DND-41 (cell line): ENCODE measurements at regions not wholly inside any gene's neighbourhood (a gene's known extent, or its start where the extent isn't known, plus 50 kb on each side); places are given as distances from the start of the nearest gene placed in this dataset.

Source experiments
- ATAC-seq: fragments of 200-7000 bp; cut with Tn5 transposase; 3 replicates; pipeline ENCODE4 v1.9.1; 2021; ENCODE audit warnings: low read depth; ENCODE audit not compliant: insufficient read depth
- DNase-seq: peaks from one replicate; pipeline ENCODE4 v3.0.0-alpha.2; 2020
- H2AFZ ChIP-seq: 2 replicates; pipeline ENCODE4 v1.6.0; 2012; ENCODE audit warnings: low read depth, low read length
- H3K27ac ChIP-seq: 2 replicates; pipeline ENCODE4 v1.5.1; 2012; ENCODE audit warnings: low read length, inconsistent platforms
- H3K27me3 ChIP-seq: fragments of 200-600 bp; sonication (generic); 2 replicates; pipeline ENCODE4 v1.6.0; 2012; ENCODE audit warnings: low read length, mild to moderate bottlenecking, inconsistent platforms; ENCODE audit not compliant: insufficient read depth, poor library complexity
- H3K36me3 ChIP-seq: 2 replicates; pipeline ENCODE4 v1.5.1; 2012; ENCODE audit warnings: low read length, inconsistent platforms; ENCODE audit not compliant: insufficient read depth
- H3K4me1 ChIP-seq: 2 replicates; pipeline ENCODE4 v1.5.1; 2012; ENCODE audit warnings: mild to moderate bottlenecking, low read length; ENCODE audit not compliant: insufficient read depth
- H3K4me2 ChIP-seq: 2 replicates; pipeline ENCODE4 v1.6.0; 2012; ENCODE audit warnings: mild to moderate bottlenecking, moderate library complexity, low read length, inconsistent platforms; ENCODE audit not compliant: insufficient read depth
- H3K4me3 ChIP-seq, 2 experiments: fragments of 200-600 bp in 1 of 2; shearing (Covaris generic) in 1 of 2; 2 replicates each; pipeline ENCODE4 v1.5.1; 2012 to 2016; ENCODE audit warnings: inconsistent platforms in 2 of 2, low read length in 2 of 2, mild to moderate bottlenecking in 2 of 2, low read depth in 1 of 2, moderate library complexity in 1 of 2
- H3K79me2 ChIP-seq: 2 replicates; pipeline ENCODE4 v1.6.0; 2012; ENCODE audit warnings: low read length, inconsistent platforms; ENCODE audit not compliant: insufficient read depth
- H3K9ac ChIP-seq: 2 replicates; pipeline ENCODE4 v1.6.0; 2012; ENCODE audit warnings: low read depth, mild to moderate bottlenecking, inconsistent platforms, low read length, moderate library complexity
- H3K9me3 ChIP-seq: 2 replicates; pipeline ENCODE4 v1.5.1; 2012; ENCODE audit warnings: low read length, moderate library complexity, mild to moderate bottlenecking, inconsistent platforms; ENCODE audit not compliant: insufficient read depth, severe bottlenecking
- H4K20me1 ChIP-seq: 2 replicates; pipeline ENCODE4 v1.6.0; 2012; ENCODE audit warnings: low read length; ENCODE audit not compliant: insufficient read depth
- EZH2 ChIP-seq: IDR thresholded peaks from 3 replicates; pipeline ENCODE4 v1.6.1; 2012; ENCODE audit warnings: borderline replicate concordance, low read depth, mild to moderate bottlenecking, moderate library complexity, low read length, inconsistent platforms; ENCODE audit not compliant: severe bottlenecking
- TF ChIP-seq, protein P1 (sequence below): IDR thresholded peaks from 2 replicates; pipeline ENCODE4 v1.5.1; 2012; ENCODE audit warnings: borderline replicate concordance, low read length, moderate library complexity, mild to moderate bottlenecking; ENCODE audit not compliant: poor library complexity, severe bottlenecking; ENCODE audit errors: extremely low read depth

DNA sequence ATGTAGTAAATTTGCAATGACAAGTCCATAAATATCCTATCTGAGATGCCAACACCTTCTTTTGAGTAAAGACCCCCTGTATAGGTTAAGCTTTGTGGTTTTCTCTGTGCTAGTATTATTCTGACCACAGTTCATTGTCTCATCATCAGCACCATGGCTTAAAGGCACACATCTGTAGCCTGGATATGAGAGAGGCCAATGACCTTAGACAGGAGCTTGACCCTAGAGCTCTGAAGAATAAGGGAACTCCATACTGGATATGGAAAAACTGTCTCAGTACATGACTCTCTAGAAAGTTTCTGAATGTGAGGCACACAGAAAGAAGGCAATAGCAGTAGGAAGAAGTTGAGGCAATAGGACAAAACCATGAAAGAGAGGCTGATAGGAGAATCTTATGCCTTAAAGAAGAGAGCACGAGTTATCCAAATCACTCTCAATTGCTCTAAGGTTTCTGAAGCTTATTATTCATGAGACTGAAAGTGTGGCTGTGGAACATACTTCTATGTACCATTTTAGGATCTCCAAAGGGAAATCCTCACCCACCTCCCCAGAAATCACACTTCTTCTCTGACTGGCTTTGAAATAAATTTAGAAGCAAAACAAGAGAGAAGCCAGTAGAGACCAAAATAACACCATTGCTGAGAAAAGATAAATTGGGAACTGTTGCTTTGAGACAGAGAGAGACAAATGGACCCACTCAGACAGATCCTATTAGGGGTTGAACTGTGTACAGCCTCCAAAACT, 150.2 kb downstream of the ABCA8 start:
- Histone ChIP-seq H3K79me2 (no peaks in the 10 kb centered on the region), H2AFZ (no peak overlapping the region), H4K20me1 (no peaks in the 10 kb centered on the region), H3K27ac (no peak overlapping the region), H3K9ac (no peak overlapping the region), H3K4me3 (no peak overlapping the region), H3K36me3 (no peaks in the 10 kb centered on the region), H3K4me2 (no peak overlapping the region), H3K27me3 (no peaks in the 10 kb centered on the region), H3K4me1 (no peaks in the 10 kb centered on the region), H3K9me3 (no peaks in the 10 kb centered on the region)
- ATAC-seq (no peak), DNase-seq (no peak)
- TF ChIP-seq, protein P1, sequence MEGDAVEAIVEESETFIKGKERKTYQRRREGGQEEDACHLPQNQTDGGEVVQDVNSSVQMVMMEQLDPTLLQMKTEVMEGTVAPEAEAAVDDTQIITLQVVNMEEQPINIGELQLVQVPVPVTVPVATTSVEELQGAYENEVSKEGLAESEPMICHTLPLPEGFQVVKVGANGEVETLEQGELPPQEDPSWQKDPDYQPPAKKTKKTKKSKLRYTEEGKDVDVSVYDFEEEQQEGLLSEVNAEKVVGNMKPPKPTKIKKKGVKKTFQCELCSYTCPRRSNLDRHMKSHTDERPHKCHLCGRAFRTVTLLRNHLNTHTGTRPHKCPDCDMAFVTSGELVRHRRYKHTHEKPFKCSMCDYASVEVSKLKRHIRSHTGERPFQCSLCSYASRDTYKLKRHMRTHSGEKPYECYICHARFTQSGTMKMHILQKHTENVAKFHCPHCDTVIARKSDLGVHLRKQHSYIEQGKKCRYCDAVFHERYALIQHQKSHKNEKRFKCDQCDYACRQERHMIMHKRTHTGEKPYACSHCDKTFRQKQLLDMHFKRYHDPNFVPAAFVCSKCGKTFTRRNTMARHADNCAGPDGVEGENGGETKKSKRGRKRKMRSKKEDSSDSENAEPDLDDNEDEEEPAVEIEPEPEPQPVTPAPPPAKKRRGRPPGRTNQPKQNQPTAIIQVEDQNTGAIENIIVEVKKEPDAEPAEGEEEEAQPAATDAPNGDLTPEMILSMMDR, result no peak
- no peak for TF ChIP-seq EZH2

DNA sequence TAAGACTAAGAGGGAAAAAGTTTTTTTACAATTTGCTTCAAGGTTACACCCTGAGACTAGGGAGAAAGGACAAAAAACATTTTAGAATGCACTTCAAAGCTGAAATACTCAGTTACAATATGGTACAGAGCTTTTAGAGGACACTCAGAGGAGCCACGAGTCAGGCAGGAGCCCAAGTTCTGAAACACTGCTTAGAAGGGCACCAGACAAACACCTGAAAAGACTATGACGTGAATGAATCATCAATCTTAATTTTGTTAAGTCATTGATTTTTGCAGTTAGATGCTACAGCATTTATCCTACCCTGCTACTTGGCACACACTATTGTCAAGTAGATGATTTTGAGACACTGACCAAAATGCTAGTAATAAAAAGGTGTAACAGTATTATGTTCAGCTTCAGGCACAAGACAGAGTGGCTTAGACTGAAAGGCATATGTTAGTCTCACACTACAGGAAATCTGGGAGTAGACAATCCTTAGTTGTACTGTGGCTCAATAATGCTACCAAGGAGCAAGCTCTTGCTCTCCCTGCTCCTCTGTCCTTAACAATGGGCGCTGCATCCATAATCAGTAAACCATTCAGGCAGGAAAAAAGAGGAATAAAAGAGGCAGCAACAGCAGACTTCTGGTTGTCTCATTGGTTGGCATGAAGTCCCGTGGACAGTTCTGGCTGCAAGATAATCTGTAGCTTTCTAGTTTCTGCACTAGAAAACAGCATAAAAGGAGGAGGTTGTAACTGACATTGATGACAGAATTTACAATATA, 151.8 kb downstream of the ABCA8 start:
- H3K4me3 ChIP-seq, result no peak overlapping the region
- DNase-seq (no peak), ATAC-seq (no peak)
- H3K27me3 ChIP-seq, result no peaks in the 10 kb centered on the region
- H3K9ac ChIP-seq, result no peak overlapping the region
- no peaks in the 10 kb centered on the region for H3K9me3 ChIP-seq
- H2AFZ ChIP-seq, result no peak overlapping the region
- no peaks in the 10 kb centered on the region for H4K20me1 ChIP-seq
- no peaks in the 10 kb centered on the region for H3K4me1 ChIP-seq
- no peaks in the 10 kb centered on the region for H3K36me3 ChIP-seq
- H3K79me2 ChIP-seq, result no peaks in the 10 kb centered on the region
- TF ChIP-seq, protein P1, result no peak
- TF ChIP-seq EZH2, result no peak
- H3K27ac ChIP-seq, result no peak overlapping the region
- H3K4me2 ChIP-seq, result no peak overlapping the region

DNA sequence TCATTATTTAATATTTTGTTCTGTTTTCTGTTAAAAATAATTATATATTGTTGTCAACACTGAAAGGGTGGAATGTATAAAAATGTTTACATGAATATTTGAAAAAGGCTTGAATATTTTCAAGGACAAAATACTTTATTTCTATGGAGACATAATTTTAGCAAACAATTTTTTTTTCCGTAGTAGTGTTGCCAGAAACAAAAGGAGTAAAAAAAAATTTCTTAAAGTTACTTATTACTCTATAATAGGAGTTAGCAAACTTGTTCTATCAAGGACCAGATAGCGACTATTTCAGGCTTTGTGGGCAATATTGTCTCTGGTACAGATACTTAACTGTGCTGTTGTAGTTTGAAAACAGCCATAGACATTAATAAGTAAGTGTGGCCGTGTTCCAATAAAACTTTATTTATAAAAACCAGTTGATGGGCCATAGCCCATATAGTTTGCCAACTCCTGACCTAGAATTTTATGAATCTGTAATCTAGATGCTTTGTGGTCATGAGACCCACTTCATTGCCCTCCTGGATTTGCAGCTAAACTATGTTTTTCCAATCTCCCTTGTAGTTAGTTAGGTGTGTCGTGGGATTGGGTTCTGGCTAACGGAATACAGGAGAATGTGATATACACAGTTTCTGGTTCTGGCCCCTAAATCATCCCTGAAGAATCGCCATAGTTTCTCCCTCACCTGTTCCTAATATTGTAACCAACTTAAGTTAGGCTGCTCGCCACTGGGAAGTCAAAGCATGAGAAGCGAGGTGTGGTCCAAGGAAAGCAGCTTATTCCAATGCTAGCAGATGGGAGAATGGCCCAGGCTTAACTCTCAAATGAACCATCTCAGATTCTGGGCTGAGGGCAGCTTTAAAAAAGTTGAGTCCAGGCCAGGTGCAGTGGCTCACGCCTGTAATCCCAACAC, 153.6 kb downstream of the ABCA8 start:
- Histone ChIP-seq H3K4me3 (no peak overlapping the region), H3K4me1 (no peaks in the 10 kb centered on the region), H3K27me3 (no peaks in the 10 kb centered on the region), H3K27ac (no peak overlapping the region), H3K36me3 (no peaks in the 10 kb centered on the region), H3K4me2 (no peak overlapping the region), H3K79me2 (no peaks in the 10 kb centered on the region), H3K9ac (no peak overlapping the region), H3K9me3 (no peaks in the 10 kb centered on the region), H2AFZ (no peak overlapping the region), H4K20me1 (no peaks in the 10 kb centered on the region)
- no peak for DNase-seq
- TF ChIP-seq EZH2, result no peak
- TF ChIP-seq, protein P1, result no peak
- no peak for ATAC-seq
